DND-41 (cell line): ENCODE measurements at regions not wholly inside any gene's neighbourhood (a gene's known extent, or its start where the extent isn't known, plus 50 kb on each side); places are given as distances from the start of the nearest gene placed in this dataset.

Experiments
- ATAC-seq: fragments of 200-7000 bp; cut with Tn5 transposase; 3 replicates; pipeline ENCODE4 v1.9.1; 2021; ENCODE audit warnings: low read depth; ENCODE audit not compliant: insufficient read depth
- DNase-seq: peaks from one replicate; pipeline ENCODE4 v3.0.0-alpha.2; 2020
- H2AFZ ChIP-seq: 2 replicates; pipeline ENCODE4 v1.6.0; 2012; ENCODE audit warnings: low read depth, low read length
- H3K27ac ChIP-seq: 2 replicates; pipeline ENCODE4 v1.5.1; 2012; ENCODE audit warnings: low read length, inconsistent platforms
- H3K27me3 ChIP-seq: fragments of 200-600 bp; sonication (generic); 2 replicates; pipeline ENCODE4 v1.6.0; 2012; ENCODE audit warnings: low read length, mild to moderate bottlenecking, inconsistent platforms; ENCODE audit not compliant: insufficient read depth, poor library complexity
- H3K36me3 ChIP-seq: 2 replicates; pipeline ENCODE4 v1.5.1; 2012; ENCODE audit warnings: low read length, inconsistent platforms; ENCODE audit not compliant: insufficient read depth
- H3K4me1 ChIP-seq: 2 replicates; pipeline ENCODE4 v1.5.1; 2012; ENCODE audit warnings: mild to moderate bottlenecking, low read length; ENCODE audit not compliant: insufficient read depth
- H3K4me2 ChIP-seq: 2 replicates; pipeline ENCODE4 v1.6.0; 2012; ENCODE audit warnings: mild to moderate bottlenecking, moderate library complexity, low read length, inconsistent platforms; ENCODE audit not compliant: insufficient read depth
- H3K4me3 ChIP-seq, 2 experiments: fragments of 200-600 bp in 1 of 2; shearing (Covaris generic) in 1 of 2; 2 replicates each; pipeline ENCODE4 v1.5.1; 2012 to 2016; ENCODE audit warnings: inconsistent platforms in 2 of 2, low read length in 2 of 2, mild to moderate bottlenecking in 2 of 2, low read depth in 1 of 2, moderate library complexity in 1 of 2
- H3K79me2 ChIP-seq: 2 replicates; pipeline ENCODE4 v1.6.0; 2012; ENCODE audit warnings: low read length, inconsistent platforms; ENCODE audit not compliant: insufficient read depth
- H3K9ac ChIP-seq: 2 replicates; pipeline ENCODE4 v1.6.0; 2012; ENCODE audit warnings: low read depth, mild to moderate bottlenecking, inconsistent platforms, low read length, moderate library complexity
- H3K9me3 ChIP-seq: 2 replicates; pipeline ENCODE4 v1.5.1; 2012; ENCODE audit warnings: low read length, moderate library complexity, mild to moderate bottlenecking, inconsistent platforms; ENCODE audit not compliant: insufficient read depth, severe bottlenecking
- H4K20me1 ChIP-seq: 2 replicates; pipeline ENCODE4 v1.6.0; 2012; ENCODE audit warnings: low read length; ENCODE audit not compliant: insufficient read depth
- CTCF ChIP-seq: IDR thresholded peaks from 2 replicates; pipeline ENCODE4 v1.5.1; 2012; ENCODE audit warnings: borderline replicate concordance, low read length, moderate library complexity, mild to moderate bottlenecking; ENCODE audit not compliant: poor library complexity, severe bottlenecking; ENCODE audit errors: extremely low read depth
- EZH2 ChIP-seq: IDR thresholded peaks from 3 replicates; pipeline ENCODE4 v1.6.1; 2012; ENCODE audit warnings: borderline replicate concordance, low read depth, mild to moderate bottlenecking, moderate library complexity, low read length, inconsistent platforms; ENCODE audit not compliant: severe bottlenecking

- no peaks in the 10 kb centered on the region for H3K4me1 ChIP-seq
- no peak for DNase-seq
Observed at GRCh38 chr5:93117751-93118531, 463.1 kb downstream of the NR2F1-AS1 start.

GRCh38 chr5:93107805-93108520 is 473.1 kb downstream of the NR2F1-AS1 start:
- H3K27ac ChIP-seq, result no peak overlapping the region
- no peaks in the 10 kb centered on the region for H4K20me1 ChIP-seq
- no peak overlapping the region for H3K4me3 ChIP-seq
- no peaks in the 10 kb centered on the region for H3K27me3 ChIP-seq
- ATAC-seq, result no peak
- no peaks in the 10 kb centered on the region for H3K36me3 ChIP-seq
- H3K9me3 ChIP-seq, result no peaks in the 10 kb centered on the region
- H3K79me2 ChIP-seq, result no peaks in the 10 kb centered on the region
- no peak overlapping the region for H3K4me2 ChIP-seq
- no peaks in the 10 kb centered on the region for H3K4me1 ChIP-seq
- DNase-seq, result no peak
- no peak overlapping the region for H2AFZ ChIP-seq
- no peak overlapping the region for H3K9ac ChIP-seq
- TF ChIP-seq CTCF (no peak), EZH2 (no peak)

More at GRCh38 chr5:93117751-93118531, 463.1 kb downstream of the NR2F1-AS1 start:
- no peak for TF ChIP-seq EZH2
- TF ChIP-seq CTCF, result no peak
- no peak overlapping the region for H3K27ac ChIP-seq
- H3K79me2 ChIP-seq, result no peaks in the 10 kb centered on the region
- no peak overlapping the region for H3K9ac ChIP-seq
- H3K9me3 ChIP-seq, result no peaks in the 10 kb centered on the region
- H2AFZ ChIP-seq, result no peak overlapping the region
- ATAC-seq, result no peak
- no peak overlapping the region for H3K4me2 ChIP-seq
- H3K36me3 ChIP-seq, result no peaks in the 10 kb centered on the region
- H3K4me3 ChIP-seq, result no peak overlapping the region
- no peaks in the 10 kb centered on the region for H4K20me1 ChIP-seq
- no peaks in the 10 kb centered on the region for H3K27me3 ChIP-seq

GRCh38 chr5:93107141-93107540 is 473.9 kb downstream of the NR2F1-AS1 start:
- H3K4me3 ChIP-seq, result no peak overlapping the region
- no peaks in the 10 kb centered on the region for H3K36me3 ChIP-seq
- H3K79me2 ChIP-seq, result no peaks in the 10 kb centered on the region
- no peak overlapping the region for H2AFZ ChIP-seq
- TF ChIP-seq CTCF, result no peak
- no peak for TF ChIP-seq EZH2
- H3K4me2 ChIP-seq, result no peak overlapping the region
- H3K27ac ChIP-seq, result no peak overlapping the region
- no peaks in the 10 kb centered on the region for H3K9me3 ChIP-seq
- DNase-seq (no peak), ATAC-seq (no peak)
- H3K4me1 ChIP-seq, result no peaks in the 10 kb centered on the region
- no peaks in the 10 kb centered on the region for H4K20me1 ChIP-seq
- no peak overlapping the region for H3K9ac ChIP-seq
- no peaks in the 10 kb centered on the region for H3K27me3 ChIP-seq
